GM23338 (cell line): ENCODE measurements at regions not wholly inside any gene's neighbourhood (a gene's known extent, or its start where the extent isn't known, plus 50 kb on each side); places are given as distances from the start of the nearest gene placed in this dataset.

Experiments used
- ATAC-seq: fragments of 200-7000 bp; cut with Tn5 transposase; 3 replicates; pipeline ENCODE4 v1.9.1; 2020
- DNase-seq: peaks from one replicate; pipeline ENCODE4 v3.0.0-alpha.2; 2015; ENCODE audit warnings: low spot score
- H2AFZ ChIP-seq: fragments of 200-600 bp; sonication (generic); 2 replicates; pipeline ENCODE4 v1.8.0; 2016; ENCODE audit warnings: antibody characterized with exemption, mild to moderate bottlenecking, moderate library complexity
- H3F3A ChIP-seq: fragments of 200-600 bp; sonication (generic); replicated peaks from 2 replicates; pipeline ENCODE4 v1.8.0; 2017; ENCODE audit warnings: antibody characterized with exemption, mixed run types, low read depth
- H3K27ac ChIP-seq: fragments of 200-600 bp; sonication (generic); 2 replicates; pipeline ENCODE4 v1.6.1; 2016; ENCODE audit warnings: low read depth
- H3K27me3 ChIP-seq: fragments of 200-600 bp; sonication (generic); 2 replicates; pipeline ENCODE4 v1.8.0; 2016; ENCODE audit warnings: mild to moderate bottlenecking, mixed run types, moderate library complexity; ENCODE audit not compliant: insufficient read depth
- H3K36me3 ChIP-seq: fragments of 200-600 bp; sonication (generic); 2 replicates; pipeline ENCODE4 v1.8.0; 2016; ENCODE audit warnings: mild to moderate bottlenecking; ENCODE audit not compliant: insufficient read depth
- H3K4me1 ChIP-seq: fragments of 200-600 bp; sonication (generic); 2 replicates; pipeline ENCODE4 v1.8.0; 2016; ENCODE audit warnings: mild to moderate bottlenecking, moderate library complexity; ENCODE audit not compliant: insufficient read depth
- H3K4me2 ChIP-seq: fragments of 200-600 bp; sonication (generic); 2 replicates; pipeline ENCODE4 v1.7.1; 2017; ENCODE audit warnings: mixed run types
- H3K4me3 ChIP-seq: fragments of 200-600 bp; sonication (generic); 2 replicates; pipeline ENCODE4 v1.6.1; 2016; ENCODE audit warnings: mixed run types
- H3K79me2 ChIP-seq: fragments of 200-600 bp; sonication (generic); replicated peaks from 2 replicates; pipeline ENCODE4 v1.8.0; 2017; ENCODE audit warnings: mild to moderate bottlenecking; ENCODE audit not compliant: insufficient read depth
- H3K9me2 ChIP-seq: fragments of 200-600 bp; sonication (generic); 2 replicates; pipeline ENCODE4 v1.8.0; 2017; ENCODE audit not compliant: insufficient read depth
- H4K20me1 ChIP-seq: fragments of 200-600 bp; sonication (generic); replicated peaks from 2 replicates; pipeline ENCODE4 v1.8.0; 2017; ENCODE audit warnings: mild to moderate bottlenecking; ENCODE audit not compliant: insufficient read depth
- H3K27ac Mint-ChIP-seq: 2 replicates; pipeline ENCODE4 v1.8.0; 2020; ENCODE audit warnings: inconsistent platforms, mild to moderate bottlenecking, moderate library complexity, mixed read lengths
- H3K27me3 Mint-ChIP-seq: 3 replicates; pipeline ENCODE4 v1.8.0; 2022; ENCODE audit warnings: low read depth, mild to moderate bottlenecking, moderate library complexity, mixed read lengths, inconsistent platforms; ENCODE audit not compliant: insufficient read depth, poor library complexity
- H3K36me3 Mint-ChIP-seq: 3 replicates; pipeline ENCODE4 v1.8.0; 2021; ENCODE audit warnings: low read depth, mild to moderate bottlenecking, inconsistent platforms, moderate library complexity, mixed read lengths
- H3K4me1 Mint-ChIP-seq: 3 replicates; pipeline ENCODE4 v1.8.0; 2020; ENCODE audit warnings: mild to moderate bottlenecking, inconsistent platforms, mixed read lengths
- H3K4me3 Mint-ChIP-seq: 3 replicates; pipeline ENCODE4 v1.8.0; 2021; ENCODE audit warnings: moderate library complexity, mild to moderate bottlenecking, inconsistent platforms, mixed read lengths
- H3K9me3 Mint-ChIP-seq: 3 replicates; pipeline ENCODE4 v1.8.0; 2020; ENCODE audit warnings: moderate library complexity, mild to moderate bottlenecking, inconsistent platforms, mixed read lengths
- CREB1 ChIP-seq: fragments of 250-450 bp; sonication (Bioruptor Pico); IDR thresholded peaks from 2 replicates; pipeline ENCODE4 v1.5.0; 2020; ENCODE audit warnings: low read depth, mild to moderate bottlenecking, moderate library complexity
- EZH2phosphoT487 ChIP-seq: fragments of 200-600 bp; sonication (generic); IDR thresholded peaks from one replicate; pipeline ENCODE4 v1.8.1; 2018; ENCODE audit warnings: antibody characterized with exemption; ENCODE audit not compliant: unreplicated experiment
- NANOG ChIP-seq: IDR thresholded peaks from 2 replicates; pipeline ENCODE4 v1.6.1; 2016; ENCODE audit warnings: antibody characterized with exemption, borderline replicate concordance
- STAT1 ChIP-seq: IDR thresholded peaks from one replicate; pipeline ENCODE4 v1.6.1; 2016; ENCODE audit warnings: antibody characterized with exemption; ENCODE audit not compliant: unreplicated experiment
- ZNF331 ChIP-seq: fragments of 250-450 bp; sonication (Bioruptor Pico); IDR thresholded peaks from 2 replicates; pipeline ENCODE4 v1.5.0; 2020; ENCODE audit warnings: low read depth, mild to moderate bottlenecking, moderate library complexity
- TF ChIP-seq, protein P1 (sequence below): fragments of 250-450 bp; sonication (Bioruptor Pico); IDR thresholded peaks from 2 replicates; pipeline ENCODE4 v1.5.0; 2020; ENCODE audit warnings: mild to moderate bottlenecking, moderate library complexity
- TF ChIP-seq, protein P2 (sequence below): IDR thresholded peaks from 2 replicates; pipeline ENCODE4 v1.6.1; 2016; ENCODE audit warnings: antibody characterized with exemption
- TF ChIP-seq, protein P3 (sequence below), 2 experiments: fragments of 200-600 bp in 1 of 2; sonication (generic) in 1 of 2; conservative IDR thresholded peaks; 2 replicates each; pipeline versions ENCODE4 v1.5.1 to v1.6.1; 2016 to 2017; ENCODE audit warnings: antibody characterized with exemption in 2 of 2, low read depth in 2 of 2, mild to moderate bottlenecking in 2 of 2, moderate library complexity in 1 of 2

DNA sequence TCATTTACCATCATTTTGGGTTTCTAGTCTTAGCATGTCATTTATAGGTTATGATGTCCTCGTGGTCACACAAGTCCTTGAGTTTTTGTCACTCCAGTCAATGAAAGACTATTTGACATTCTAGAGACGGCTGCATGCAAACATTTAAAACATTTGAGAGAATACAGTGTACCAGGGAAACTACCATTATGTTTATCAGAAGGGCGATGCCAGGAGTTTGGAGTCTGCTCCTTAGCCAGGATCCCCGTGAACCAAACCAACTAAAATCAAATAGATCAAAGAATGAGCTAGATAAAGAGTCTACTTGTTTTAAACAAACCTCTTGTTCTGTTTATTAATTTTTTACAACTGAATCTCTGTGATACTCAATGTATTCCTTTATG is 122.6 kb downstream of the OLIG3 start:
- no peak for TF ChIP-seq STAT1
- TF ChIP-seq, protein P1, sequence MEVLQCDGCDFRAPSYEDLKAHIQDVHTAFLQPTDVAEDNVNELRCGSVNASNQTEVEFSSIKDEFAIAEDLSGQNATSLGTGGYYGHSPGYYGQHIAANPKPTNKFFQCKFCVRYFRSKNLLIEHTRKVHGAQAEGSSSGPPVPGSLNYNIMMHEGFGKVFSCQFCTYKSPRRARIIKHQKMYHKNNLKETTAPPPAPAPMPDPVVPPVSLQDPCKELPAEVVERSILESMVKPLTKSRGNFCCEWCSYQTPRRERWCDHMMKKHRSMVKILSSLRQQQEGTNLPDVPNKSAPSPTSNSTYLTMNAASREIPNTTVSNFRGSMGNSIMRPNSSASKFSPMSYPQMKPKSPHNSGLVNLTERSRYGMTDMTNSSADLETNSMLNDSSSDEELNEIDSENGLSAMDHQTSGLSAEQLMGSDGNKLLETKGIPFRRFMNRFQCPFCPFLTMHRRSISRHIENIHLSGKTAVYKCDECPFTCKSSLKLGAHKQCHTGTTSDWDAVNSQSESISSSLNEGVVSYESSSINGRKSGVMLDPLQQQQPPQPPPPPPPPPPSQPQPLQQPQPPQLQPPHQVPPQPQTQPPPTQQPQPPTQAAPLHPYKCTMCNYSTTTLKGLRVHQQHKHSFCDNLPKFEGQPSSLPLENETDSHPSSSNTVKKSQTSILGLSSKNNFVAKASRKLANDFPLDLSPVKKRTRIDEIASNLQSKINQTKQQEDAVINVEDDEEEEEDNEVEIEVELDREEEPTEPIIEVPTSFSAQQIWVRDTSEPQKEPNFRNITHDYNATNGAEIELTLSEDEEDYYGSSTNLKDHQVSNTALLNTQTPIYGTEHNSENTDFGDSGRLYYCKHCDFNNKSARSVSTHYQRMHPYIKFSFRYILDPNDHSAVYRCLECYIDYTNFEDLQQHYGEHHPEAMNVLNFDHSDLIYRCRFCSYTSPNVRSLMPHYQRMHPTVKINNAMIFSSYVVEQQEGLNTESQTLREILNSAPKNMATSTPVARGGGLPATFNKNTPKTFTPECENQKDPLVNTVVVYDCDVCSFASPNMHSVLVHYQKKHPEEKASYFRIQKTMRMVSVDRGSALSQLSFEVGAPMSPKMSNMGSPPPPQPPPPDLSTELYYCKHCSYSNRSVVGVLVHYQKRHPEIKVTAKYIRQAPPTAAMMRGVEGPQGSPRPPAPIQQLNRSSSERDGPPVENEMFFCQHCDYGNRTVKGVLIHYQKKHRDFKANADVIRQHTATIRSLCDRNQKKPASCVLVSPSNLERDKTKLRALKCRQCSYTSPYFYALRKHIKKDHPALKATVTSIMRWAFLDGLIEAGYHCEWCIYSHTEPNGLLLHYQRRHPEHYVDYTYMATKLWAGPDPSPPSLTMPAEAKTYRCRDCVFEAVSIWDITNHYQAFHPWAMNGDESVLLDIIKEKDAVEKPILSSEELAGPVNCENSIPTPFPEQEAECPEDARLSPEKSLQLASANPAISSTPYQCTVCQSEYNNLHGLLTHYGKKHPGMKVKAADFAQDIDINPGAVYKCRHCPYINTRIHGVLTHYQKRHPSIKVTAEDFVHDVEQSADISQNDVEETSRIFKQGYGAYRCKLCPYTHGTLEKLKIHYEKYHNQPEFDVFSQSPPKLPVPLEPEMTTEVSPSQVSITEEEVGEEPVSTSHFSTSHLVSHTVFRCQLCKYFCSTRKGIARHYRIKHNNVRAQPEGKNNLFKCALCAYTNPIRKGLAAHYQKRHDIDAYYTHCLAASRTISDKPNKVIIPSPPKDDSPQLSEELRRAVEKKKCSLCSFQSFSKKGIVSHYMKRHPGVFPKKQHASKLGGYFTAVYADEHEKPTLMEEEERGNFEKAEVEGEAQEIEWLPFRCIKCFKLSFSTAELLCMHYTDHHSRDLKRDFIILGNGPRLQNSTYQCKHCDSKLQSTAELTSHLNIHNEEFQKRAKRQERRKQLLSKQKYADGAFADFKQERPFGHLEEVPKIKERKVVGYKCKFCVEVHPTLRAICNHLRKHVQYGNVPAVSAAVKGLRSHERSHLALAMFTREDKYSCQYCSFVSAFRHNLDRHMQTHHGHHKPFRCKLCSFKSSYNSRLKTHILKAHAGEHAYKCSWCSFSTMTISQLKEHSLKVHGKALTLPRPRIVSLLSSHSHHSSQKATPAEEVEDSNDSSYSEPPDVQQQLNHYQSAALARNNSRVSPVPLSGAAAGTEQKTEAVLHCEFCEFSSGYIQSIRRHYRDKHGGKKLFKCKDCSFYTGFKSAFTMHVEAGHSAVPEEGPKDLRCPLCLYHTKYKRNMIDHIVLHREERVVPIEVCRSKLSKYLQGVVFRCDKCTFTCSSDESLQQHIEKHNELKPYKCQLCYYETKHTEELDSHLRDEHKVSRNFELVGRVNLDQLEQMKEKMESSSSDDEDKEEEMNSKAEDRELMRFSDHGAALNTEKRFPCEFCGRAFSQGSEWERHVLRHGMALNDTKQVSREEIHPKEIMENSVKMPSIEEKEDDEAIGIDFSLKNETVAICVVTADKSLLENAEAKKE (CRISPR knock-in tag), result no peak
- no peak for TF ChIP-seq ZNF331
- TF ChIP-seq CREB1 (CRISPR knock-in tag), result no peak
- TF ChIP-seq, protein P2, sequence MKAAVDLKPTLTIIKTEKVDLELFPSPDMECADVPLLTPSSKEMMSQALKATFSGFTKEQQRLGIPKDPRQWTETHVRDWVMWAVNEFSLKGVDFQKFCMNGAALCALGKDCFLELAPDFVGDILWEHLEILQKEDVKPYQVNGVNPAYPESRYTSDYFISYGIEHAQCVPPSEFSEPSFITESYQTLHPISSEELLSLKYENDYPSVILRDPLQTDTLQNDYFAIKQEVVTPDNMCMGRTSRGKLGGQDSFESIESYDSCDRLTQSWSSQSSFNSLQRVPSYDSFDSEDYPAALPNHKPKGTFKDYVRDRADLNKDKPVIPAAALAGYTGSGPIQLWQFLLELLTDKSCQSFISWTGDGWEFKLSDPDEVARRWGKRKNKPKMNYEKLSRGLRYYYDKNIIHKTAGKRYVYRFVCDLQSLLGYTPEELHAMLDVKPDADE, result no peak
- TF ChIP-seq EZH2phosphoT487, result no peak
- TF ChIP-seq, protein P3, sequence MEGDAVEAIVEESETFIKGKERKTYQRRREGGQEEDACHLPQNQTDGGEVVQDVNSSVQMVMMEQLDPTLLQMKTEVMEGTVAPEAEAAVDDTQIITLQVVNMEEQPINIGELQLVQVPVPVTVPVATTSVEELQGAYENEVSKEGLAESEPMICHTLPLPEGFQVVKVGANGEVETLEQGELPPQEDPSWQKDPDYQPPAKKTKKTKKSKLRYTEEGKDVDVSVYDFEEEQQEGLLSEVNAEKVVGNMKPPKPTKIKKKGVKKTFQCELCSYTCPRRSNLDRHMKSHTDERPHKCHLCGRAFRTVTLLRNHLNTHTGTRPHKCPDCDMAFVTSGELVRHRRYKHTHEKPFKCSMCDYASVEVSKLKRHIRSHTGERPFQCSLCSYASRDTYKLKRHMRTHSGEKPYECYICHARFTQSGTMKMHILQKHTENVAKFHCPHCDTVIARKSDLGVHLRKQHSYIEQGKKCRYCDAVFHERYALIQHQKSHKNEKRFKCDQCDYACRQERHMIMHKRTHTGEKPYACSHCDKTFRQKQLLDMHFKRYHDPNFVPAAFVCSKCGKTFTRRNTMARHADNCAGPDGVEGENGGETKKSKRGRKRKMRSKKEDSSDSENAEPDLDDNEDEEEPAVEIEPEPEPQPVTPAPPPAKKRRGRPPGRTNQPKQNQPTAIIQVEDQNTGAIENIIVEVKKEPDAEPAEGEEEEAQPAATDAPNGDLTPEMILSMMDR (conservative IDR thresholded peaks at IDR 0.05; ENCODE audit: low read depth in 2 of 2), result no peak
- TF ChIP-seq NANOG, result no peak
- Histone ChIP-seq H3K4me1 (no peaks in the 10 kb centered on the region; the same call in 1 of the 2 replicates), H3K4me3 (no peak overlapping the region), H3K79me2 (no peaks in the 10 kb centered on the region), H2AFZ (no peak overlapping the region), H3K27ac (no peak overlapping the region), H3K9me2 (peaks cover 5% of the 10 kb centered on the region; the same call in 1 of the 2 replicates), H3F3A (no peaks in the 10 kb centered on the region), H3K4me2 (no peak overlapping the region), H3K27me3 (no peaks in the 10 kb centered on the region), H4K20me1 (no peaks in the 10 kb centered on the region), H3K36me3 (no peaks in the 10 kb centered on the region)
- H3K4me3 Mint-ChIP-seq, result no peak overlapping the region
- no peaks in the 10 kb centered on the region for H3K27me3 Mint-ChIP-seq
- no peak for DNase-seq
- ATAC-seq, result no peak
- H3K27ac Mint-ChIP-seq, result no peak overlapping the region
- H3K9me3 Mint-ChIP-seq, result no peaks in the 10 kb centered on the region
- H3K36me3 Mint-ChIP-seq, result no peaks in the 10 kb centered on the region
- H3K4me1 Mint-ChIP-seq, result peaks cover 15% of the 10 kb centered on the region
